ENCODE measurements at regions not wholly inside any gene's neighbourhood (a gene's known extent, or its start where the extent isn't known, plus 50 kb on each side); places are given as distances from the start of the nearest gene placed in this dataset.

GRCh38 chr3:181379278-181379677 lies 332.4 kb upstream of the SOX2 start:
- TF ChIP-seq CTCF (IDR thresholded peaks at IDR 0.05; ENCODE audit: low read depth, low read length): no peak
- no peak for TF ChIP-seq EZH2phosphoT487 (IDR thresholded peaks at IDR 0.05; ENCODE audit: low read depth)

Data from OCI-LY3 (cell line).